ENCODE measurements at regions not wholly inside any gene's neighbourhood (a gene's known extent, or its start where the extent isn't known, plus 50 kb on each side); places are given as distances from the start of the nearest gene placed in this dataset.

DNA sequence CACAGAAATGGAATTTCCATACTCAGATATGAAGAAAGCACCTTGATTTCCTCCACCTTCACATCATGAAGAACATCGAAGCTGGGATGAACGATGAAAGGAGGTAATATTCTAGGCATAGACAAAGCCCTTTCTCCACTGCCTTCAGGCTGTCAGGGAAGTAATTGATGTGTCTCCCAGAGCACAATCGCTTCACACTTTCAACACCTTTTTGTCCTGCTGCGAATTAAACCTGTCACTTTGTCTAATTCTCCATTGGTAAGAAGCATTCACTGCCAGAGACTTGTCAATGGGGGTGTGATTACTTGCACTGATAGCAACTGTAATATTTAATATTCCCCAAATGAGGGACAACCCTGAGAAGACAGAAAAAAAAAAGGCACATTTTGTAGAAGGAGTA lies 260.1 kb downstream of the ETS1 start:
- no peak for TF ChIP-seq CTCF (IDR thresholded peaks at IDR 0.05; ENCODE audit: insufficient read depth, low read length, severe bottlenecking)
- H3K27me3 ChIP-seq (ENCODE audit: control insufficient read depth, insufficient read depth, low read length) = no peaks in the 10 kb centered on the region
- no peak for DNase-seq (ENCODE audit: low read depth)
- no peaks in the 10 kb centered on the region for H3K36me3 ChIP-seq (ENCODE audit: control insufficient read depth, insufficient read depth, low read length)
- H3K4me3 ChIP-seq (ENCODE audit: low read depth, low read length) = no peak overlapping the region
- FAIRE-seq = no peak

- no peak overlapping the region for H3K4me3 ChIP-seq (ENCODE audit: low read depth, low read length)
- DNase-seq (ENCODE audit: low read depth) (no peak), FAIRE-seq (no peak)
- H3K27me3 ChIP-seq (ENCODE audit: control insufficient read depth, insufficient read depth, low read length) = no peaks in the 10 kb centered on the region
- no peaks in the 10 kb centered on the region for H3K36me3 ChIP-seq (ENCODE audit: control insufficient read depth, insufficient read depth, low read length)
- no peak for TF ChIP-seq CTCF (IDR thresholded peaks at IDR 0.05; ENCODE audit: insufficient read depth, low read length, severe bottlenecking)
Observed at GRCh38 chr11:128326791-128327190, 260.6 kb downstream of the ETS1 start.

- Histone ChIP-seq H3K27me3 (ENCODE audit: control insufficient read depth, insufficient read depth, low read length) (no peaks in the 10 kb centered on the region), H3K4me3 (ENCODE audit: low read depth, low read length) (no peak overlapping the region), H3K36me3 (ENCODE audit: control insufficient read depth, insufficient read depth, low read length) (no peaks in the 10 kb centered on the region)
- no peak for DNase-seq (ENCODE audit: low read depth)
- FAIRE-seq = no peak
- TF ChIP-seq CTCF (IDR thresholded peaks at IDR 0.05; ENCODE audit: insufficient read depth, low read length, severe bottlenecking) = no peak
Observed at GRCh38 chr11:128324531-128325141, 262.7 kb downstream of the ETS1 start.

- H3K4me3 ChIP-seq (ENCODE audit: low read depth, low read length) = no peak overlapping the region
- no peaks in the 10 kb centered on the region for H3K27me3 ChIP-seq (ENCODE audit: control insufficient read depth, insufficient read depth, low read length)
- TF ChIP-seq CTCF (IDR thresholded peaks at IDR 0.05; ENCODE audit: insufficient read depth, low read length, severe bottlenecking) = no peak
- DNase-seq (ENCODE audit: low read depth) (no peak), FAIRE-seq (no peak)
- H3K36me3 ChIP-seq (ENCODE audit: control insufficient read depth, insufficient read depth, low read length) = no peaks in the 10 kb centered on the region
Observed at GRCh38 chr11:128324051-128324481, 263.3 kb downstream of the ETS1 start.

DNA sequence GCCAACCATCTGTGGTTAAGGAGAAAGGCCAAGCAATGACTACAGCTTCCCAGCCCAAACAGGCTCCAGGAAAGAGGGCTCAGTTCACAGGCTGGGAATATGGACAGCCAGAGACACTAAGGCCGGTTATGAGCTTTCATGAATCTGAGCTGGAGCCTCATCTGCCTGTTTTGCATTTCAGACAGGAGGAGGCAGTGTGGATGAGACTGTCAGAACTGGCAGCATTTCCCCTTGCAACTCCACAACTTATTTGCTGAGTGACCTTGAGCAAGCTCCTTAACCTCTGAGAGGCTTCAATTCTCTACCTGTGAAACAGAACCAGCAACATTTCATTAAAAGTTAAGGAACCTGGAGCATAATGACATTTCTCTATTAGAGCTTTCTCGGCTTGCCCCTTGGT lies 264.0 kb downstream of the ETS1 start:
- DNase-seq (ENCODE audit: low read depth) (no peak), FAIRE-seq (no peak)
- no peaks in the 10 kb centered on the region for H3K27me3 ChIP-seq (ENCODE audit: control insufficient read depth, insufficient read depth, low read length)
- TF ChIP-seq CTCF (IDR thresholded peaks at IDR 0.05; ENCODE audit: insufficient read depth, low read length, severe bottlenecking) = peak; percentile 37
- H3K36me3 ChIP-seq (ENCODE audit: control insufficient read depth, insufficient read depth, low read length) = no peaks in the 10 kb centered on the region
- no peak overlapping the region for H3K4me3 ChIP-seq (ENCODE audit: low read depth, low read length)

GRCh38 chr11:128318856-128319474 lies 268.4 kb downstream of the ETS1 start:
- DNase-seq (ENCODE audit: low read depth) (peak; percentile 27), FAIRE-seq (no peak)
- Histone ChIP-seq H3K36me3 (ENCODE audit: control insufficient read depth, insufficient read depth, low read length) (no peaks in the 10 kb centered on the region), H3K27me3 (ENCODE audit: control insufficient read depth, insufficient read depth, low read length) (no peaks in the 10 kb centered on the region), H3K4me3 (ENCODE audit: low read depth, low read length) (no peak overlapping the region)
- no peak for TF ChIP-seq CTCF (IDR thresholded peaks at IDR 0.05; ENCODE audit: insufficient read depth, low read length, severe bottlenecking)

Data from bronchial epithelial cell (primary cell).